C4-2B (cell line): ENCODE measurements at regions not wholly inside any gene's neighbourhood (a gene's known extent, or its start where the extent isn't known, plus 50 kb on each side); places are given as distances from the start of the nearest gene placed in this dataset.

Experiments
- H3K27ac ChIP-seq: fragments of 450-650 bp; 2 replicates; pipeline ENCODE4 v1.5.1; 2017
- ZFX ChIP-seq: fragments of 450-650 bp; IDR thresholded peaks from 2 replicates; pipeline ENCODE4 v1.6.1; 2017
- TF ChIP-seq, protein P1 (sequence below): fragments of 450-650 bp; conservative IDR thresholded peaks from 2 replicates; pipeline ENCODE4 v1.5.1; 2017; ENCODE audit warnings: mild to moderate bottlenecking

DNA sequence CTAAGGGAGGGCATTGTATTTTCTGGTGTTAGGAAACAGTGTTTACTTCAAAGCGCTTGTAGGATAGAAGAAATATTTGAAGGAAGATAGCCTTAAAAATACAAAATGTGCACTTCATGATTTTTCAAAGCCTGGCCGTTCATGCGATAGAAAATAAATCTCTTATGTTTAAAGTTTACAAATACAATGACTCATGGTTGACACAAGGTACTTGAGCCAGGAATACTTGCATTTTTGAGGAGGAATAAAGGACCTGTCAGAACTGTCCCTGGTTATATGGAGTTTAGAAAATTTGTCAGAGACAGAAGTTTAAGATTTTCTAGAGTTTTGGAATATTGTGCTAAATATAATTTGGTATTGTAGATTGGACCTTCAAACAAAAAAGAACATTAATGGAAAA lies 1223.2 kb upstream of the SLC10A2 start:
- H3K27ac ChIP-seq = no peak overlapping the region
- TF ChIP-seq, protein P1, sequence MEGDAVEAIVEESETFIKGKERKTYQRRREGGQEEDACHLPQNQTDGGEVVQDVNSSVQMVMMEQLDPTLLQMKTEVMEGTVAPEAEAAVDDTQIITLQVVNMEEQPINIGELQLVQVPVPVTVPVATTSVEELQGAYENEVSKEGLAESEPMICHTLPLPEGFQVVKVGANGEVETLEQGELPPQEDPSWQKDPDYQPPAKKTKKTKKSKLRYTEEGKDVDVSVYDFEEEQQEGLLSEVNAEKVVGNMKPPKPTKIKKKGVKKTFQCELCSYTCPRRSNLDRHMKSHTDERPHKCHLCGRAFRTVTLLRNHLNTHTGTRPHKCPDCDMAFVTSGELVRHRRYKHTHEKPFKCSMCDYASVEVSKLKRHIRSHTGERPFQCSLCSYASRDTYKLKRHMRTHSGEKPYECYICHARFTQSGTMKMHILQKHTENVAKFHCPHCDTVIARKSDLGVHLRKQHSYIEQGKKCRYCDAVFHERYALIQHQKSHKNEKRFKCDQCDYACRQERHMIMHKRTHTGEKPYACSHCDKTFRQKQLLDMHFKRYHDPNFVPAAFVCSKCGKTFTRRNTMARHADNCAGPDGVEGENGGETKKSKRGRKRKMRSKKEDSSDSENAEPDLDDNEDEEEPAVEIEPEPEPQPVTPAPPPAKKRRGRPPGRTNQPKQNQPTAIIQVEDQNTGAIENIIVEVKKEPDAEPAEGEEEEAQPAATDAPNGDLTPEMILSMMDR = no peak
- TF ChIP-seq ZFX = no peak

DNA sequence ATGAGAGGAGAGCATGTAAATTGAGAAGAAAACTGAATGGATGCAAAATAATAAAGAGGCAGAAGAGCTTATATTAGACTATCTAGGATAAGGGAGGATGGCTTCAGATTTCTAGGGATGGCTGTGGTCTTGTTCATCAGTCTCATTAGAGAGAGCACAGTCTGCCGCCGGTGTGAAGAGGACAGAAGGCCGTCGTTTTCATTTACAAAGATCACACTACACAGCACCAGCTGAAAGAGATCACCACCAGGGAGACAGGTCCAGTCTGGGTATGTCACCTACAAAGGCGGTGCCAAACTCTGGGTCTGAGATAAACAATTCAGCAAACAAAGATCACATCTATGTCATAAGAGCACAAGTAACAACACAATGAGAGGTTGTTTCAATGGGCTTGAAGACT lies 1222.3 kb upstream of the SLC10A2 start:
- TF ChIP-seq, protein P1 = no peak
- TF ChIP-seq ZFX = no peak
- no peak overlapping the region for H3K27ac ChIP-seq

GRCh38 chr13:104286566-104287290 lies 1220.5 kb upstream of the SLC10A2 start:
- TF ChIP-seq, protein P1 = no peak
- TF ChIP-seq ZFX = no peak
- H3K27ac ChIP-seq = no peak overlapping the region

DNA sequence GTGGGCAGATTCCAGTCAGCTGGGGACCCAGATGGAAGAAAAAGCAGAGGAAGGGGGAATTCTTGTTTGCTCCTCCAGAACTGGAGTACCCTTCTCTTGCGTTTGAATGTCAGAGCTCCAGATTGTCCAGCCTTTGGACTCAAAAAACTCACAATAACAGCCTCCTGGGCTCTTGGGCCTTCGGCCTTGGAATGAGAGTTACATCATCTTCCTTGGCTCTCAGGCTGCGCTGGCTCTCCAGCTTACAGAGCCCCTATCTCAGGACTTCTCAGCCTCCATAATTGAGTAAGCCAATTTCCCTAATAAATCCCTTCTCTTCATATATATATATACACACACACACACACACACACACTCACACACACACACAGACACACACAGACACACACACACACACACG lies 1215.7 kb upstream of the SLC10A2 start:
- no peak for TF ChIP-seq ZFX
- TF ChIP-seq, protein P1 = no peak
- H3K27ac ChIP-seq = no peak overlapping the region

DNA sequence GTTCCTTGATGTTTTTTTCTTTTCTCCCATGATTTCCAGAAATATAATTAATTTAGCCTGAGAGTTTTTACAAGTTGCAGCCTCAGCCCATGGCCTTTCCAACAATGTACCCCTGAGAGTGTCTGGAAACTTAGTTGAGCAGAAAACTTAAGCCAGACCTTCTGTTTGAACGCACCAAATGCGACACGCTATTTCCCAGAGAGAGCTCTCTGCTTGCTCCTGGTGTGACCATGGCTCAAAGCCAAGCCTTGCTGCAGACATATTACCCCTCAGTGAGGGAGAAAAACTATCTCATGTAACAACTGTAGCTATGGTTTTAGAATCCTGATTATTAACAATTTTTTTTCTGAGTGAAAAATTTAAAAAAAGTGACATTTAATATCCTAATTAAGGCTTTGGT lies 1204.5 kb upstream of the SLC10A2 start:
- H3K27ac ChIP-seq = no peak overlapping the region
- TF ChIP-seq ZFX = no peak
- TF ChIP-seq, protein P1 = no peak

DNA sequence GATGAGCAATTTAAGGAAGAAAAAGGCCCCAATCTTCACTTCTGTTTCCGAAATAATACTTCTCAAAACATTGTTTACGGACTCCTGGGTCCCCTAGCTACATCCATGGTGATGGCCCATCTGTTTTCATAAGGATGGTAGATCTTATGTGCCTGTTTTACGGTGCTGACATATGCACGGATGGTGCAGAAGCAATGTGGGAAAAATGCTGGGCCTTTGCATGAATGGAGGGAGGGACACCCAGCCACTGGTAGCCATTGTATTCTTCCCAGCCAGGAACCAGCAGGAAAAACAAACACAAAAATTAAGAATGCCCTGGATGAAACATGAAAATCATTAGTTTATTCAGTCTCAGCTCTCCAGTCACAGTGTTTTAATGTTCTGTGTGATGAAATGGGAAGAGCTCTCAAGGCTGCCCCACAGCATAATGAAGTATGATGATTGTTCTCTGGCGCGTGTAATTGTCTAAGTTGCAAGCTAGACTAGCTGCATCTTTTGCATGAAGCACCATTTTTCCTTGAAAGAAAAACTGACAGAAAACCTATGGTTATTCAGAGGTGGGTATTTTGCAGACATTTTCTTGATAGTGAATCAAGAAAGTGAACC lies 1201.1 kb upstream of the SLC10A2 start:
- no peak overlapping the region for H3K27ac ChIP-seq
- no peak for TF ChIP-seq ZFX
- TF ChIP-seq, protein P1 = no peak

DNA sequence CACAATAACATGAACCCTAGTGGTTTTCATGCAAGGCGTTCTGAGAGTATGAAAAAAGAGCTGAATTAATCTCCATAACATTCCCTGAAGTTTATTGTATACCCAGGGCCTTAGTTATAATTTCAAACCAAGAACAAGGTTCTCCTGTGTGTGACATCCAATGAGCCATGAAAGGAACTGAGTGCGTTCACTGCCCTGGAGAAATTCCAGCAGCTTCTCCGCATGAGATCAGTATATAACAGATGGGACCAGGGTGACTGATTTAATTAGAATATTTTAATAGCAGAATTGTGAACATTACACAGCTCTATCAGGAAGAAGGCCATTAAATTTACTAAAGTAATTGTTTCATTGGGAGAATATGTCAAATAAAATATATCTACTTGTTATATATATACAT lies 1190.5 kb upstream of the SLC10A2 start:
- TF ChIP-seq, protein P1 = no peak
- no peak for TF ChIP-seq ZFX
- H3K27ac ChIP-seq = no peak overlapping the region
